NCI-H2081 treated with DMSO at 0.1 percent for 48 hours (cell line): ENCODE measurements at regions not wholly inside any gene's neighbourhood (a gene's known extent, or its start where the extent isn't known, plus 50 kb on each side); places are given as distances from the start of the nearest gene placed in this dataset.

Experiments used
- DNase-seq: peaks from one replicate; lab custom pipeline; 2025; lab: John Stamatoyannopoulos, UW

- no peak for DNase-seq
Measured at GRCh38 chr11:36890121-36890679, 292.2 kb upstream of the RAG2 start.

- DNase-seq: no peak
Measured at GRCh38 chr11:36885154-36885553, 287.1 kb upstream of the RAG2 start.

DNA sequence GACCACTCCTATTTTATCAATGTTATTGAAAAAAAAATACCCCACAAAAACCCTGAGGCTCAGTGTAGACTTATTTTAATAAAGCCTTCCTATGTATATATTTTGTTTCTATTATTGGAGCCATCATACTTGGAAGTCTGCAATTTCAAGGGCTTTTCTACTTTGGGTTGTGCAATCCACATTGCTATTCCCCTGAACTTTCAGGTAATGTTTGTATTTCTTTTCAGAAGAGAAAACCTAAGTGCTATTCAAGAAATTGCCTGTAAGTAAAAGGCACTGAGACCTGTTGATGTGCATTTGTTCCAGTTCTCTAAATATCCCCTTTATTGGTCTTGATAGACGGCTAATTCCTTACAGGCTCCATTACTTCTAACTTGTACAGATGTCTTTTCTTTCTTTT is 280.7 kb upstream of the RAG2 start:
- DNase-seq: no peak

DNA sequence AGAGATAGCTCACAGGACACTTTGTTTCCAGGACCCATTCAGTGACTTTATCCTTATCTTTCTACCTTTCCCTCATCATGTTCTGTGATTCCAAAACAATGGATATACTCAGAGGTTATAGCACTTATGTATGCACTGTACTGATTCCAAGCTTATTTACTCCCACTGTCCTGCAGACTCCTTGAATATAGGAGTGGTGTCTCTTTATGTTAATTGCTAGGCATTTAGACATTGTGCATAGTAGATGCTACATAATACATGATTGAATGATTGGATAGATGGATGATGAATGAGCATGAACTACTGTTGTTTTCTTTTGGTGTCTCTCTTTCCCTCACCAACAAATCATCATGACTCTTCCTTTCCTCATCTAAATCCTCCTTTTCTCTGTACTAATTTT is 279.1 kb upstream of the RAG2 start:
- no peak for DNase-seq

- no peak for DNase-seq
Measured at GRCh38 chr11:36876266-36876665, 278.2 kb upstream of the RAG2 start.

DNA sequence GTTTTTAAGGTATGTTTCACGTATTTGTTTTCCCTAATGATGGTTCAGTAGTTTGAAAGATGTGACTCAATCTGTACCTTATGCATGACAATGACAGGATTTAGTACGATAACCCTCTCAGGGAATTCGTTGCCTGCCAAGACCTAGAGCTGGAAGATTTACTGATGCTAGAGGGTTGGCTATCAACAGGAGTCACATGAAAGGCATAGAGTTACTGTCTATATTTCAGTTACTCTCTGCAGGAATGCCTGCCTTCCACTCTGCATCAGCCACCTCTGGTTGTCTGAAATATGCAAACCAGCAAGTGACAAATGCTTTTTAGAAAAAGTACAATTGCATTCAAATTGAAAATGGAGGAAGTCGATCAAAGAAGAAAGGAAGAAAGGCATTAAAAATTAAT is 276.3 kb upstream of the RAG2 start:
- no peak for DNase-seq

- no peak for DNase-seq
Measured at GRCh38 chr11:36870361-36870760, 272.3 kb upstream of the RAG2 start.

GRCh38 chr11:36868380-36868779 is 270.3 kb upstream of the RAG2 start:
- DNase-seq: no peak

DNA sequence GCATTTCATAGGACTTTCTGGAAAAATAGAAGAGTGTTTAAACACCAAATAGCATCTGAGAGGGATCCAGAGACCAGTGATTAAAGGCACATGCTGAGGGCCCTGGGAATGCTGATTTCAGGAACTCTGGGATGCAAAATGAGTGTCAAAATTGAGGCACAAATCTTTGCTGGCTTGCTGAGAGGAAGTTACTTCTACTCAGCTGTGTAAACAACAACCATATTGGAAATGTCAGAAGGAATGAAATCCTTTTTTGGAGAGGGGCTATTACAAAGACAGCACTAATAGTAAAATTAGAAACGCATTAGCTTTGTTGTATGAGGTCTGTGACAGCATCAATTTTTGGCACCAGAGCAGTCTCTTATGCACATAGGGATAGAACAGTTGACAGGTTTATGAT is 267.8 kb upstream of the RAG2 start:
- no peak for DNase-seq

- no peak for DNase-seq
Measured at GRCh38 chr11:36854875-36855274, 256.8 kb upstream of the RAG2 start.

DNA sequence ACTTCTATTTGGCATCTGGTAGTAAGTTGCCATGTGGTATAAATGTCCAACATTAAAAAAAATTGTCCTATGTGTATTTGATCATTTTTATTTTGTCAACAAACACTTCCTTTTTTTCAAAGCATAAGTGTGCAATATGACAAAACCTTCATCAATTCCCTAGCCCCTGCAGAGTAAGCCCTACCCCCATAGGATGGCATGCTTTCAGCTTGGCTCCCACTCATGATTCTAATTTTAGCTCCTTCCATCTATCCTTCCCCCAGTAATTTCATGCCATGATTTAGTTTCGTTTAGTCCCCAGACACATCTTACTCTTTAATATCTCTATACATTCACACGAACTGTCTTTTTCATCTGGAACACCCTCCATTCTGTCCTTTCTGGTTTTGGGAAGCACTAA is 250.6 kb upstream of the RAG2 start:
- no peak for DNase-seq

DNA sequence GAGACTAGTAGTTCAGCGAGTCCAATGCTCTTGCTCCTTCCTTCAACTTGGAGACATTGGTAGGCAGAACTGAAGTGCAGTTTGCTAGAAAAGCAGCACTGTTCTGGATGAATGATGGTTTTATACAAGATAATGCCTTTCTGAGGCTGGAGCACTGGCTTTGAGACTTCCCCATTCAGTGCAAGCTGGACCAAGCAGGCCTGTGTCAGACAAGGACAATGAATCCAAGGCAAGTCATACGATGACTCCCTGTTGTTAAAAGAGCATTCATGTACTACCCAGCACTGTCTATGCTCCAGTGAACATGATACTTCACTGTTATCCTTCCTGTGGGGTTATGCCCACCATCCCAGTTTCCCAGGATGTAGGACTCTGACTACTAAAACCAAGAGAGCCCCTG is 242.3 kb upstream of the RAG2 start:
- no peak for DNase-seq

DNA sequence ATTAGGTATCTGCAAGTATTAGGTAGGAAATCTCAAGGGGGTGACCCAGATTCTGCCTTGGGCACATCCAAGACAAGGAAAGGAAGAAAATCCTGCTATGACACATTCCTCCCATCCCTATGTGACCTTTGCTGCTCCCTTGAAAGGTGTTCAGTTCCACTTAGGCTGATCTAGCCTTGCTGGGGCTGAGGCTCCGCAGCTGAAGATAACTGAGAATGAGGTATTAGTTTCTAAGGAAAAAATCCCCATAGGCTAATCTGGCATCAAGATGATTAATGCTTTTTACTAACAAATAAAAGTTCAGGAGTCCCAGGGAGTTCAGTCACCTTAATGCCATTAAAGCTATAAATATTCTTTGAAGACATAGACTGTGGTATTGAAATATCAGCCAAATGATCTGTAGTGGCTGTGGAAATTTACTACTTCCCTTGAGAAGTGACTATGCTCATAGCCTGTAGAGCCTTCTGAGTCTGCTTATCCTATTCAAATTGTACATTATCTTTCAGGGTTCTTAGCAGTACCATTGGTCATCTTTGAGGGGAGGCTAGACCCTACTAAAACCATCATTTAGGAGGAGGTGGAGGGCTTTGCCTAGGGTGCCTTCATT is 239.9 kb upstream of the RAG2 start:
- no peak for DNase-seq

DNA sequence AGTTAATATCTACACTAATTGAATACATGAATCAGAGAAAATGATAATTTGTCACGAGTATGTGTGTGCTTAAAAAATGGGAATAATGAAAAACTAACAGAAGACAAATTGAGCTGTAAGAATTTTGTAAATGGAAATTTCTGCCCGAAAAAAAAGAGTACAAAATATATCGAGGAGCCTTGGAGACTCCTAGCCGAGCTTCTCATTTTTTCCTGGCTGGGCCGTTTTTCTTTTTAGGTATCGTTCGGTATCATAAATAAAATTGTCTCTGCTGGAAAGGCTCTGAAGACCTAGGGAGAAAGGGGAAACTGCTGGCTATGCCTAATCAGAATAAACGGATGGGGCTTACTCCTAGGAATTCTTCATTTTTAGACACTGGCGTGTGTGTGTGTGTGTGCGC is 227.2 kb upstream of the RAG2 start:
- DNase-seq: no peak

DNA sequence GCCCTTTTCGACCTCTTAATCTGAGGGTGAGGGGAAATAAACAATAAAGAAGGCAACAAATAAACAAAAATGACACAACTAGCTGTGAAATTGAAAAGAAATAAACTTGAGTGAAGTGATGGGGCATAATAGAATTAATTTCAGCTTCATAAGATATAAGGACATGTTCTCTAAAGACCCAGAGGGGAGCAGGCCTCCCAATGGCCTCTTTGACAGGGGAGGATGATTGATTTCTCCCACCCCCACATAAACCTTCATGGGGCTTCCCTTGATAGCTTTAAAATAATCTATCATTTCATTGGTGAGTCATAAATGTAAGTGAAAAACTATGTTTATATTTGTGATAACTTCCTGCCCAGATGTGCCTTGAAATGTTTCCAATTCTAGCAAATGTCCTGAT is 226.3 kb upstream of the RAG2 start:
- no peak for DNase-seq

- DNase-seq: no peak
Measured at GRCh38 chr11:36822829-36823228, 224.8 kb upstream of the RAG2 start.

DNA sequence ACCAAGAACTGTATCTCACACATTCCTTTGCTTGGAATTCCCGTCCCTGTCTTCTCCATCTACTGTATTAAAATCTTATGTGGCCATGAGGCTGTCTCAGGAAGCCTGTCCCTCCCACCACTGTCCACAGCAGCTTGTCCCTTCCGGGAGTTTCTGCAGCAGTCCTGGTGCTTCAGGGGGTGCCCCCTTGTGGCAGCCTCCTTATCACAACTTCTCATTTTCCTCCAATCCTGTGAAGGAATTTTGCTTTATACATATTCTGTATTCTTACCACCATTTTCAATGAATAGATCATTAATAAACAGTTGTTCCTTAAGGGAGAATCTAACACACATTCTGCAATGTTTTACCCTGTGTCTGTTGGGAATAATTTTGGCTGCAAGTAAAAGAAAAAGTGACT is 220.4 kb upstream of the RAG2 start:
- DNase-seq: no peak

GRCh38 chr11:36817336-36817965 is 219.4 kb upstream of the RAG2 start:
- no peak for DNase-seq

DNA sequence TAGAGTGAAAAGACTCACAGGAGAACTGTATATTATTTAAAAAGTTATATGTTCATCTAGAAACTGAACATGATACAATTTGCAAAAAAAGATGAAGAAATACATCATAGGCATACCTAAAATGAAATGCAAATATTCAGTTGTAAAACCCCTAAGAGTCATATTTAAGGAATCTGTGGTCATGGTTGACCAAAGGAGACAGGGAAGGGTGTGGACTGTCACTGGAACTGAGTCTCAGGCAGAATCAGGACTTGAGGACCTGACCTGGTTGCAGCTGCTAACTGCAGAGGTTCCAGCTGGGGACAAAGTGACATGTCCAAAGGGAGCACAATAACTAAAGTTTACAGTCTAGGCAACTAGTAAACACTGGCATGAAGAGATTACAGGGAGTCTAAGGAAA is 211.3 kb upstream of the RAG2 start:
- no peak for DNase-seq

DNA sequence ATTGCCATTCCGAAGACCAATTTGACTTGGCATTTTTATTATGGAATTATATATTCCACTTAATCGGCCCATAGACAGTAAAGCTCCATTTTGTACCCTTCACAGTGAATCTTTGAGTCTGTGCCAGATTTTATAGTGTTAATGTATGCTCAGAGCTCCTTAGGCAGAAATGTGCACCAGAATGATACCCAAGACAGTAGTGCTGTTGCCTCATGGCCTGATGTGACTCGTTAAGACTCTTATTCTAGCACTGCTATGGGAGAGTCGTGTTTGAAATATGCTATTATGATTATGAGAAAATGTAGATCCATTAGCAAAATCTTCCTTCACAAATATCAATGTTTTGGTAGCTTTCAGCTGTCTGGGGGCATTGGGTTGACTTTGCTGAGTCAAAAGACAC is 209.8 kb upstream of the RAG2 start:
- DNase-seq: no peak

DNA sequence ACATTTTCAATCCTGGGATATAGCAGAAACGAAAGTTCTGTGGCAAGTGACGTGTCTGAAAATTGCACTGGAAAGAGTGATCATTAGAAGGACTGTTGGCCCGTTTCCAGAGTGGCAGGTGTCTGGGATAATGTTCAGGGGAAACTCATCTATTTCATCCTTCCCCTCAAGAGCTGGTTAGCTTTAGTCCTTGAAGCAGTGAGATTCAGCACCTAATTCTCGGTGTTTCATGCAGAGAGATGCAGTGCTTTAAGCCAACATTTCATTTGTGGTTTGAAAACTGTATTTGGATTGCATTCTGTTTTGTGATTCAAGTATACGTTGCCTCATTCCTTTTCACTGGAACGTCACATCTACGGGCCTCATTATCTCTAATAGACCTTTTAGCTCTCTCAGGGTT is 205.0 kb upstream of the RAG2 start:
- no peak for DNase-seq

DNA sequence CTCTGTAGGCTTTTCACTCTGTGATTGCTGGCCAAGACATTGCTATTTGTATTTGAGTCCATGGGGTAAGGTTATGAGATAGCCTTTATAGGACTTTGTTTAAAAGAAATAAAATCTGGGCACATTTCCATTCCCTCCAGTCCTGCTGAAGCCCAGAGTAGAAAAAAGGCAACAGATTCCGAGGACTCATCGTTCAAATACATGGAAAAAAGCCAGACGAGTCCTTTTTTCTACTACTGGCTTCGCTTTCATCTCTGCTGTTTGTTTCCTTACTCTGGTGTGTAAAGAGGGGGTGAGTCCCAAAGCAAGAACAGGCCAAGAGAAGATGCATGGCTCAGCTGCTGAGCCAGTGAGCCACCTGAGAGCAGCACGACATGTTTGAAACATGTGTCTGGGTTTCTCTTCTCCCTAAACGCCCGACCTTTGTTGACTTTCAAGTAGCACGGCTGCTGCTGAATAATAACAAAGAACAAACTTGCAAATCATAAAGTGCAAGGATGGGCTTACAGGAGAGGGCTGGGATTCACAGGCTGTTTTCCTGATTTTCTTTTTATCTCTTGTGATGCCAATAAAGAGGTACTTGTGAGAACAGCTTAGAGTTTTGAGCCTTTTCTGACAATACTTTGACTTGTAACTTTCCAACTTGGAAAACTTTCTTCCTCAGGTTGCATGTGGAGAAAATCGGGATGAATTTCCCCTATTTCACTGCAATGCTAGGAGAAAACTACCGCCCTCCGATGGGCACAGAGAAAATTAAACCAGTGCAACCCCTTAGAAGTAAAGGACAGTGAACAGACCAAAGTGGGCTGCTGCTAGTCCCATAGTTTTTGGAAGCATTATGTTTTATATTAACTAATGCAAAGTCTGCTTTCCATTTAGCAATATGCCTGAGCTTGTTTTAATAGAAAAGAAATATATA is 195.2 kb upstream of the RAG2 start:
- DNase-seq: no peak

- no peak for DNase-seq
Measured at GRCh38 chr11:36791957-36792356, 193.9 kb upstream of the RAG2 start.
